ENCODE measurements at regions not wholly inside any gene's neighbourhood (a gene's known extent, or its start where the extent isn't known, plus 50 kb on each side); places are given as distances from the start of the nearest gene placed in this dataset.

DNA sequence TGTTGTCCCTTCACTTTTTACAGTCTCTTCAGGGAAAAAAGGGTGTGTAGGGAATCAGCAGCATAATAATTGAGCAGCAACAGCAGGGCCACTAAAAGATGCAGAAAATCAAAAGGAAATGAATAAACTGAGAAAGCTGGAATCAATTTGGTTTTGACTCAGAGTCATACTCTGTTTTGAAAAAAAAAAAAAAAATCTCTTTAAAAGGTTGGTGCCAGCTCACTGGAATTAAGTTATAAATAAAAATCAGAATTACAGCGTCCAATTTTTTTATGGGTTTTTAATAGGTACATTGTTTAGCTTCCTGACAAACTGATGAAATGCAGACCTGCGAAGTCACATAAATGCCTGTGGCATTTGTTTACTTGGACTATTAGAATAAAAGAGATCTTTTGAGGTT lies 231.9 kb downstream of the COG6 start:
- Mint-ChIP-seq H3K27ac (ENCODE audit: unreplicated experiment) (no peak overlapping the region), H3K27me3 (ENCODE audit: unreplicated experiment) (no peaks in the 10 kb centered on the region), H3K36me3 (ENCODE audit: insufficient read depth, unreplicated experiment) (no peaks in the 10 kb centered on the region), H3K4me1 (ENCODE audit: low read depth, unreplicated experiment) (peaks cover 17% of the 10 kb centered on the region), H3K9me3 (ENCODE audit: low read depth, unreplicated experiment) (peaks cover 2% of the 10 kb centered on the region), H3K4me3 (ENCODE audit: low read depth, unreplicated experiment) (no peak overlapping the region)
- TF ChIP-seq, protein P1, sequence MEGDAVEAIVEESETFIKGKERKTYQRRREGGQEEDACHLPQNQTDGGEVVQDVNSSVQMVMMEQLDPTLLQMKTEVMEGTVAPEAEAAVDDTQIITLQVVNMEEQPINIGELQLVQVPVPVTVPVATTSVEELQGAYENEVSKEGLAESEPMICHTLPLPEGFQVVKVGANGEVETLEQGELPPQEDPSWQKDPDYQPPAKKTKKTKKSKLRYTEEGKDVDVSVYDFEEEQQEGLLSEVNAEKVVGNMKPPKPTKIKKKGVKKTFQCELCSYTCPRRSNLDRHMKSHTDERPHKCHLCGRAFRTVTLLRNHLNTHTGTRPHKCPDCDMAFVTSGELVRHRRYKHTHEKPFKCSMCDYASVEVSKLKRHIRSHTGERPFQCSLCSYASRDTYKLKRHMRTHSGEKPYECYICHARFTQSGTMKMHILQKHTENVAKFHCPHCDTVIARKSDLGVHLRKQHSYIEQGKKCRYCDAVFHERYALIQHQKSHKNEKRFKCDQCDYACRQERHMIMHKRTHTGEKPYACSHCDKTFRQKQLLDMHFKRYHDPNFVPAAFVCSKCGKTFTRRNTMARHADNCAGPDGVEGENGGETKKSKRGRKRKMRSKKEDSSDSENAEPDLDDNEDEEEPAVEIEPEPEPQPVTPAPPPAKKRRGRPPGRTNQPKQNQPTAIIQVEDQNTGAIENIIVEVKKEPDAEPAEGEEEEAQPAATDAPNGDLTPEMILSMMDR (IDR thresholded peaks at IDR 0.05; ENCODE audit: unreplicated experiment) = no peak
- CTCF ChIA-PET = no interaction called here
- intact Hi-C loops (cut with micrococcal nuclease; ENCODE audit: unreplicated experiment) = no loop called here
- BruUV-seq (replicated peaks) = no TSS peak
- DNase-seq = no peak

DNA sequence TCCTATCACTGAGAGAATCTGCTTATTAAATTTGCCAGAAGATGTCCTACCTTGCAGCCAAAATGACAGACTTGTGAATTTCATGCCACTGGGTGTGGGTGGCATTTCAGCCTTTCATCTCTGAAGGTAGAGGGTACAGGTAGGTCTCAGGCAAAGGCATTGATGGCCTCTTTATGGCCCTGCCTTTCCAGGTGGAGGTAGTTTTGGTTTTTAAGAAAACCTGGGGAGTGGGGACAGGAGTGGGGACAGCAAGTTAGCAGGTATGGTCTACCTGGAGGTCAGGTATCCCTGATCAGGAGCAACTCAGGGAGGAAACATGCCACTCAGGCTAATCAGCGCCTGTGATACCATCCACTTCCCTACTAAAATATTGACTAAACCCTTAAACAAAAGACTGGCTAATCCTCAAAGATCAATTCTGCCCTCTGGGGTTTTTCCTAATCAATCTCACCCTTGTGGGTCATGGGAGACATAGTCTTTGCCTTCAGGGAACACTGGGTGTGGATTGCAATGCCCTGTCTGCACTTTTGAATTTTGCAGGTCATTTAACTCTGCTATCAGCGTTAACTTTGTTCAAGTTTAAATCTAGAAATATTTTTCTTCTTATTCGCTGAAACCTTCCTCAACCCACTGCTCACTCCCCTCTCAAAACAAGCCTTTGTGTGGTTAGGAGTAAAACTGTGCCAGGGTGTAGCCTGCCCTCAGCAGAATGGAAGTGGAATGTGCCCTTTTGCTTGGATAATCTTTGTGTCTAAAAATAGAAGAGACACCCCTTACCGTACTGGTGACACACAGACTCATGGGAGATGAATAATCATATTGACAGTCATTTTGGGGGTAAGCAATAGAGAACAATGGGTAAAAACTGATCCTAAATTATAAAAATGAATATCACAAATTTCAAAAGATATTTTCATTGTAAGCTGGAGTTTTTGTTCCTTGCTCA lies 233.7 kb downstream of the COG6 start:
- Mint-ChIP-seq H3K4me3 (ENCODE audit: low read depth, unreplicated experiment) (no peak overlapping the region), H3K9me3 (ENCODE audit: low read depth, unreplicated experiment) (no peaks in the 10 kb centered on the region), H3K4me1 (ENCODE audit: low read depth, unreplicated experiment) (peaks cover 17% of the 10 kb centered on the region), H3K27ac (ENCODE audit: unreplicated experiment) (no peak overlapping the region), H3K36me3 (ENCODE audit: insufficient read depth, unreplicated experiment) (no peaks in the 10 kb centered on the region), H3K27me3 (ENCODE audit: unreplicated experiment) (no peaks in the 10 kb centered on the region)
- no TSS peak for BruUV-seq (replicated peaks)
- intact Hi-C loops (cut with micrococcal nuclease; ENCODE audit: unreplicated experiment) = no loop called here
- TF ChIP-seq, protein P1 (IDR thresholded peaks at IDR 0.05; ENCODE audit: unreplicated experiment) = no peak
- CTCF ChIA-PET = no interaction called here
- DNase-seq = peak; percentile 0

DNA sequence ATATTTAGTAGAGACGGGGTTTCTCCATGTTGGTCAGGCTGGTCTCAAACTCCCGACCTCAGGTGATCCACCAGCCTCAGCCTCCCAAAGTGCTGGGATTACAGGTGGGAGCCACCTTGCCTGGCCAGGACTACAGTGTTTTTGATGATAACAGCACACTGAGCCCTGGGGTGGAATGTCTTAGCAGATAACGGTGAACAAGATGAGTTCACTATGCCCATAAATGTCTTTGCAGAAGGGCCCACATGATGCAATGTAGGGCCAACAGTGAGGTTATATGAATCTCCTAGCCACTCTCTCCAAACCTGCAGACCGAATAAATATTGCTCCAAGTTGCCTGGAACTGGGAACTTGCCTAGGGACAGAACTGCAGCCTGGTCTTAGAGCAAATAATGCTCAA lies 235.1 kb downstream of the COG6 start:
- intact Hi-C loops (cut with micrococcal nuclease; ENCODE audit: unreplicated experiment) = no loop called here
- TF ChIP-seq, protein P1 (IDR thresholded peaks at IDR 0.05; ENCODE audit: unreplicated experiment) = no peak
- CTCF ChIA-PET = no interaction called here
- Mint-ChIP-seq H3K27me3 (ENCODE audit: unreplicated experiment) (no peaks in the 10 kb centered on the region), H3K4me3 (ENCODE audit: low read depth, unreplicated experiment) (no peak overlapping the region), H3K4me1 (ENCODE audit: low read depth, unreplicated experiment) (peaks cover 17% of the 10 kb centered on the region), H3K9me3 (ENCODE audit: low read depth, unreplicated experiment) (no peaks in the 10 kb centered on the region), H3K27ac (ENCODE audit: unreplicated experiment) (no peak overlapping the region), H3K36me3 (ENCODE audit: insufficient read depth, unreplicated experiment) (no peaks in the 10 kb centered on the region)
- BruUV-seq (replicated peaks) = no TSS peak
- DNase-seq = no peak

DNA sequence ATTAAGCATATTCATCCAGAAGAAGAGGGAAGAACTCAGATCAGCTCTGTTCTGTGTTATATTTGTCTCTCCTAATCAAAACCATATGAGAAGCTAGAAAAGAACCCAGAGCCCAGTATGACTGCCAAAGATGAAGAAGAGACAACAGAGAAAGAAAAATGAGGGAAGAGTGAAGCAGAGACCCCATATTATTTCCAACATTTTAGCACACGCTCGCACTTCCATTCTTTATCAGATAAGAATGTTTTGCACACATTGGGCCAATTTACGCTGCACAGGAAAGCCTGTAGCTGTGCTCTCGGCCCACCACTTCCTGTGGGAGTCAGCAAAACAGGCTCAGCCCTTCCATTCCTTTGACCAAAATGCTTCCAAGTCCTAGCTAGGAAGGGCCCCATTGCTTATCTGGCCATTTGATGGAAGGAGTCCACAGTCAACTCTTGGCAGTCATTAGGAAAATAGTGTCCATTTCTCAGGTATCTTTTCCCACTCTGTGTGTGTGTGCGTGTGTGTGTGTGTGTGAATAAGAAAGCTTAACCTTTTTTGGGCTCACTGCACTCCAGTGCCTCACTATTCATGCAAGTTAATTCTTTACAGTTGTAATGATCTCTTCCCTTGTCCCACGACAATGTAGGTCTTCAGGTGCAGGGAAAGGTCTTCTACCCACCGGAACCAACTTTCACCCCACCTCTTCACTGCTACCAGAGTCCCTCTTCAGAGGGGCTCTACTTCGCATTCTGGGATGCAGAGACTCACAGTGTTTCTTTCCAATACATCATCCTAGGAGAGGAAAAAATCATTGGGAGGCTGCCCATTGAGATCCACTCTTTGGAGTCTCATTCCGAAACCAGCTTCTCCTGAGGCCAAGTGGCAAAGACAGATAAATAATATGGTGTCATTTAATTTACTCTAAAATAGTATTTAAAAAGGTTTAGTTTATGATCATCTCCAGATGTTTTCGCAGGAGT lies 237.5 kb downstream of the COG6 start:
- intact Hi-C loops (cut with micrococcal nuclease; ENCODE audit: unreplicated experiment) = no loop called here
- DNase-seq = no peak
- Mint-ChIP-seq H3K36me3 (ENCODE audit: insufficient read depth, unreplicated experiment) (no peaks in the 10 kb centered on the region), H3K27ac (ENCODE audit: unreplicated experiment) (no peak overlapping the region), H3K4me1 (ENCODE audit: low read depth, unreplicated experiment) (peaks cover 16% of the 10 kb centered on the region), H3K4me3 (ENCODE audit: low read depth, unreplicated experiment) (no peak overlapping the region), H3K9me3 (ENCODE audit: low read depth, unreplicated experiment) (no peaks in the 10 kb centered on the region), H3K27me3 (ENCODE audit: unreplicated experiment) (no peaks in the 10 kb centered on the region)
- no TSS peak for BruUV-seq (replicated peaks)
- CTCF ChIA-PET = no interaction called here
- TF ChIP-seq, protein P1 (IDR thresholded peaks at IDR 0.05; ENCODE audit: unreplicated experiment) = no peak

Data from Calu3 (cell line).